Psoas muscle (tissue), 7 donors: ENCODE measurements at regions not wholly inside any gene's neighbourhood (a gene's known extent, or its start where the extent isn't known, plus 50 kb on each side); places are given as distances from the start of the nearest gene placed in this dataset.

Source experiments
- ATAC-seq, 4 donors: fragments of 200-7000 bp; cut with Tn5 transposase; one replicate each; pipeline ENCODE4 v1.9.1; 2020; ENCODE audit warnings: moderate library complexity in 3 of 4, mild to moderate bottlenecking in 2 of 4
- DNase-seq, 2 donors: peaks; one replicate each; pipeline ENCODE4 v3.0.0-alpha.2; 2020
- H3K27ac ChIP-seq: fragments of 200-600 bp; one replicate; pipeline ENCODE4 v1.8.0; 2022
- H3K27me3 ChIP-seq, 3 donors: fragments of 200-600 bp in 1 of 3; one replicate each; pipeline versions ENCODE4 v1.6.1 to v1.8.0; 2013 to 2022; ENCODE audit warnings: low read length in 2 of 3, mild to moderate bottlenecking in 2 of 3, moderate library complexity in 1 of 3; ENCODE audit not compliant: insufficient read depth in 3 of 3
- H3K36me3 ChIP-seq, 2 donors: fragments of 200-600 bp in 1 of 2; one replicate each; pipeline versions ENCODE4 v1.6.1 to v1.8.0; 2013 to 2022; ENCODE audit warnings: low read depth in 1 of 2, mild to moderate bottlenecking in 1 of 2, moderate library complexity in 1 of 2; ENCODE audit not compliant: insufficient read depth in 1 of 2
- H3K4me1 ChIP-seq: fragments of 200-600 bp; one replicate; pipeline ENCODE4 v1.8.0; 2022
- H3K4me3 ChIP-seq: fragments of 200-600 bp; one replicate; pipeline ENCODE4 v1.8.0; 2022; ENCODE audit warnings: mild to moderate bottlenecking
- H3K9me3 ChIP-seq: fragments of 200-600 bp; one replicate; pipeline ENCODE4 v1.8.0; 2022
- WGBS, 3 donors: extraction: QIAGEN DNeasy Blood & Tissue Kit; methylation state at CpG; one replicate each; pipeline versions ENCODE4 v1.1.6 to v1.1.7; 2013; 5-methylcytosine and 5-hydroxymethylcytosine counted together
- intact Hi-C, 2 donors: fragments of 100-400 bp; cut with DNase I; formaldehyde crosslinking; loops; one replicate each; pipeline versions ENCODE4 v1.11.0 to v1.14.2; 2022
- TF ChIP-seq, protein P1 (sequence below): fragments of 200-600 bp; IDR thresholded peaks from one replicate; pipeline ENCODE4 v1.8.0; 2022; ENCODE audit warnings: antibody characterized with exemption
- donor health status: healthy with polysubstance abuse.
- donor health status: DM: no; HTN: no; CAD: no; lungs with moderate emphysema.
- donor health status: Bipolar disorder and iron deficiency.
- donor health status: healthy.
- donor health status: DM: yes; HTN: yes; CAD: no.
- donor health status: DM: no; HTN: no; CAD: no.
- donor health status: DM: yes; HTN: yes; CAD: no.

DNA sequence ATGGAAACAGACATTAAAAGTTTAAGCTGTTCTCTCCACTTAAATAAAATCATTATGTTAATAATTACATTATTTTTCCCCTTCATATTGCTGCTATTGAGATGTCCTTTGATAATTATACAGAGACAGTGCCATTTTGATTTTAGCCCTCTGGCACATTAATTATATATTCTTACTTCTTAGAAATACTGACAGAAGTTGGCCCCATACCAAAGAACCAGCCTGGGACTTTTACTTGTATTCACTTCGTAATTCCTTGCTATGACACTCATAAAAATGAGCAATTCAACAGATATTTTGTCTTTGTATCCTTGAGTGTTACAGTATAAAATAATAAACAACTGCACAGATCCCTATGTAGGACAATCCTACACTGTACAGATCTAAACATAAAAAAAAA lies 743.7 kb downstream of the TBC1D32 start:
- TF ChIP-seq, protein P1, sequence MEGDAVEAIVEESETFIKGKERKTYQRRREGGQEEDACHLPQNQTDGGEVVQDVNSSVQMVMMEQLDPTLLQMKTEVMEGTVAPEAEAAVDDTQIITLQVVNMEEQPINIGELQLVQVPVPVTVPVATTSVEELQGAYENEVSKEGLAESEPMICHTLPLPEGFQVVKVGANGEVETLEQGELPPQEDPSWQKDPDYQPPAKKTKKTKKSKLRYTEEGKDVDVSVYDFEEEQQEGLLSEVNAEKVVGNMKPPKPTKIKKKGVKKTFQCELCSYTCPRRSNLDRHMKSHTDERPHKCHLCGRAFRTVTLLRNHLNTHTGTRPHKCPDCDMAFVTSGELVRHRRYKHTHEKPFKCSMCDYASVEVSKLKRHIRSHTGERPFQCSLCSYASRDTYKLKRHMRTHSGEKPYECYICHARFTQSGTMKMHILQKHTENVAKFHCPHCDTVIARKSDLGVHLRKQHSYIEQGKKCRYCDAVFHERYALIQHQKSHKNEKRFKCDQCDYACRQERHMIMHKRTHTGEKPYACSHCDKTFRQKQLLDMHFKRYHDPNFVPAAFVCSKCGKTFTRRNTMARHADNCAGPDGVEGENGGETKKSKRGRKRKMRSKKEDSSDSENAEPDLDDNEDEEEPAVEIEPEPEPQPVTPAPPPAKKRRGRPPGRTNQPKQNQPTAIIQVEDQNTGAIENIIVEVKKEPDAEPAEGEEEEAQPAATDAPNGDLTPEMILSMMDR = no peak
- WGBS, 3 donors = 38 to 45% (median 44%) methylated on average over 1 of the region's 1 CpG
- Histone ChIP-seq H3K9me3 (no peaks in the 10 kb centered on the region), H3K27ac (no peak overlapping the region), H3K4me3 (no peak overlapping the region), H3K4me1 (no peaks in the 10 kb centered on the region), H3K27me3 (no peaks in the 10 kb centered on the region), H3K36me3 (no peaks in the 10 kb centered on the region)
- no peak for DNase-seq
- no peak for ATAC-seq
- intact Hi-C loops = no loop called here

DNA sequence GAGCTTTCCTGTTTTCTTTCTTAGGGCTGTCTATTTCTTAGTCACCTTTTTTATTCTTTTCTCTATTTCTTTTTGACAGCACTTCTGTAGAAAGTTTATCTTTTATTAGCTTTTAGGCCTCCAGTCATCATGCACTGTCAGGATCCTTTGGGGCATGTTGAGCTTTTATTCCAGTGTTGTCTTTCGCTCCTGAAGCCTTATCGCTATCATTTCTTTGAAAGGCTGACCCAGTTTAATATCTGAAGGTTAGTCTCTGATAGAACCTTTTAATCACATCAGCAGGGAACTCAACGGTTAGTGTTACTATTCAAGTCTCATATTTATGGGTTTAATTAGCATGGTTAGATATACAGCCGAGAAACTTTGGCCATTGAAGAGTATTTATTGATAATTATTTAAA lies 745.9 kb downstream of the TBC1D32 start:
- intact Hi-C loops = no loop called here
- Histone ChIP-seq H3K9me3 (no peaks in the 10 kb centered on the region), H3K27ac (no peak overlapping the region), H3K27me3 (no peaks in the 10 kb centered on the region), H3K36me3 (no peaks in the 10 kb centered on the region), H3K4me3 (no peak overlapping the region), H3K4me1 (no peaks in the 10 kb centered on the region)
- WGBS, 3 donors = 79 to 86% (median 82%) methylated on average over 4 of the region's 4 CpGs
- ATAC-seq = no peak
- TF ChIP-seq, protein P1 = no peak
- no peak for DNase-seq

DNA sequence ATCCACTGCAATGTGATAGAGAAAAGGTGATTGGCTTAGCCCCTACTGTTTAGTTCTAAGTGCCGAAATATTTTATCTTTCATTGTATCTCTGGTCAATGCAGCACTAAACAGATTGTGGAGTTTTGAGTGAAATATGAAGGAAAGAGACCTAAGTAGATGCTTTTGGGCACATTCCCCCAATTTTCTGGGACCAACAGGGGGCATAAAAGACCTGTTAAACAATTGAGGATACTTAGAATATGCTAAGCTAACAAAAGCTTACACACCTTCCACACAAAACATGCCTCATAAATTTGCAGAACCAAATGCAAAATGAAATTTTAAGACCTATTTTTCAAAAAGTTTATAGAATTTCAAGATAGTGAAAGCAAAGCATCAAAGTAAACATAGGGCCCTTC lies 746.9 kb downstream of the TBC1D32 start:
- intact Hi-C loops = no loop called here
- Histone ChIP-seq H3K27me3 (no peaks in the 10 kb centered on the region), H3K9me3 (no peaks in the 10 kb centered on the region), H3K27ac (no peak overlapping the region), H3K4me1 (no peaks in the 10 kb centered on the region), H3K36me3 (no peaks in the 10 kb centered on the region), H3K4me3 (no peak overlapping the region)
- 0% methylated on average over 1 of the region's 1 CpG for WGBS, 3 donors
- ATAC-seq (no peak), DNase-seq (no peak)
- TF ChIP-seq, protein P1 = no peak

DNA sequence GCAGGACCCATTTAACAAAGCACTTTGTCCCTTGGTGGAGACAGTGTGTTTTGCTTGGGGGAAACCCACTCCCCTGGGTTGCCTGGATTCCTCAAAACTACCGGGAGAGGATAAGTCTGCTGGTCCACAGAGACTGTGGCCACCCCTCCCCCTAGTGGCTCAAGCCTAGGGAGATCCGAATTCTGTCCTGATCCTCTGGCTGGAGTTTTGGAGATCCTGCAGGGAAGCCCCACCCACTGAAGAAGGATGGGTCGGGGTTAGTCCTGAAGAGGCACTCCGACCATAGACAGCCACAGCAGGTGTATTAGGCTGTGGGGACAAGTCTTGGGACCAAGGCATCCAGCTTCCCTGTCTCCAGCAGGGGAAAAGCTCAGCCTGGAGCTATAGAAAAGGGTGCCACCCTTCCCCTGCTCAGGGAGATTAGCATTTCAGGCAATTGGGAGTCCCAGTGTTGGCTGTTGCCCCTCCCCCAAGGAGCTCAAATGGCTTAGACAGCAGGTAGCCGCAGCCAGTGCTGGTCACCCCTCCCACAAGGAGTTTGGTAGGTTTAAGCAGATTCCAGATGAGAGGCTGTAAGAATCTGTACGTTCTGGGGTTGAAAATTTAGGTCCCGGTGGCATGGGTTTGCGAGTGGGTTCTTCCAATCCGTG lies 750.0 kb downstream of the TBC1D32 start:
- Histone ChIP-seq H3K9me3 (peaks cover 6% of the 10 kb centered on the region), H3K36me3 (no peaks in the 10 kb centered on the region), H3K27me3 (no peaks in the 10 kb centered on the region), H3K4me3 (no peak overlapping the region), H3K4me1 (no peaks in the 10 kb centered on the region), H3K27ac (no peak overlapping the region)
- no peak for ATAC-seq
- TF ChIP-seq, protein P1 = no peak
- intact Hi-C loops = no loop called here
- 75 to 77% (median 76%) methylated on average over 9 of the region's 9 CpGs for WGBS, 3 donors
- no peak for DNase-seq

DNA sequence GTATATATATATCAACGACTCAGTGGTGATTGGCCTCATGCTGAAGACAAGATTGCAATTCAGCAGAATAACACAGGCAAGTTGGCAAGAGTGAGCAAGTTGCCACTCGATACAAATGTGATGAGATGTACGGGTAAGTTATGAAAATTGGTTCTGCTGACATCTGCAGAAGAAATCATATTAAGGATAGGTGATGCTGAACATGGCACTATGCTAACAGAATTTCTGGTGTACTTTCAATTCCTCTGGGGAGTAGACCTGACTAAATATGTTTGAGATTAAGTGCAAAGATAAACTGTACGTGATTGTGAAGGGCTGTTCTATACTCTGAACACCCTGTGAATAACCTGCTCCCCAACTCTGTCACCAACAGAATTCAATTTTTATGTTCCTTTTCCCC lies 758.2 kb downstream of the TBC1D32 start:
- H3K27me3 ChIP-seq = no peaks in the 10 kb centered on the region
- H3K27ac ChIP-seq = no peak overlapping the region
- H3K4me1 ChIP-seq = no peaks in the 10 kb centered on the region
- intact Hi-C loops = no loop called here
- H3K36me3 ChIP-seq = no peaks in the 10 kb centered on the region
- H3K4me3 ChIP-seq = no peak overlapping the region
- 76 to 86% (median 85%) methylated on average over 4 of the region's 4 CpGs for WGBS, 3 donors
- DNase-seq (no peak), ATAC-seq (no peak)
- TF ChIP-seq, protein P1 = no peak
- no peaks in the 10 kb centered on the region for H3K9me3 ChIP-seq
